GM18907 (cell line): ENCODE measurements at regions not wholly inside any gene's neighbourhood (a gene's known extent, or its start where the extent isn't known, plus 50 kb on each side); places are given as distances from the start of the nearest gene placed in this dataset.

Experiments used
- ATAC-seq: cut with Tn5 transposase; IDR thresholded peaks from one replicate; pipeline ENCODE4 v1.9.1; 2021; ENCODE audit warnings: mild to moderate bottlenecking, moderate library complexity; ENCODE audit not compliant: unreplicated experiment

DNA sequence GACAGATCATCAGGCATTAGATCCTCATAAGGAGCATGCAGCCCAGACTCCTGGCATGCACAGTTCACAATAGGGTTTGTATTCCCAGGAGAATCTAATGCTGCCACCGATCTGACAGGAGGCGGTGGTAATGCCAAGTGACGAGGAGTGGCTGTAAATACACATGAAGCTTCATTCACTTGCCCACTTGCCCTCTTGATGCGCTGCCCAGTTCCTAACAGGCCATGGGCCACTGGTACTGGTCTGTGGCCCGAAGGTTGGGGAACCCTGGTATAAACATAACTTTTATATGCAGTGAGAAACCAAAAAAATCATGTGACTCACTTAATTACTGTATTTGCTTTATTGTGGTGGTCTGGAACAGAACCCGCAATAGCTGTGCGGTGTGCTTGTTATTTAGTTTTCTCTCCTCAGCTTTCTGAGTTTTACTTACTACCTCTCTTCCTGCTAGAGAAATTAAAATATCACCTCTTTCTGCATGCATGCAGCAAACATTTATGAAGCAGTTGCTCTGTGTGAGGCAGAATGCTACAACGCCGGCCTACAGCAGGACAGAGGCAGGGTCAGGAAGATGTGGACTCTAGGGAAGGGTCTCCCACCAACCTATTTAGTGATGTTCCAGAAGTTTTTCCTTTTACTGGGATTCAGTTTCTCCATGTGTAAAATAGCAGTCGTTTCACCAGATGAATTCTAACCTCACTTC lies 151.3 kb downstream of the MAF start:
- ATAC-seq = no peak

DNA sequence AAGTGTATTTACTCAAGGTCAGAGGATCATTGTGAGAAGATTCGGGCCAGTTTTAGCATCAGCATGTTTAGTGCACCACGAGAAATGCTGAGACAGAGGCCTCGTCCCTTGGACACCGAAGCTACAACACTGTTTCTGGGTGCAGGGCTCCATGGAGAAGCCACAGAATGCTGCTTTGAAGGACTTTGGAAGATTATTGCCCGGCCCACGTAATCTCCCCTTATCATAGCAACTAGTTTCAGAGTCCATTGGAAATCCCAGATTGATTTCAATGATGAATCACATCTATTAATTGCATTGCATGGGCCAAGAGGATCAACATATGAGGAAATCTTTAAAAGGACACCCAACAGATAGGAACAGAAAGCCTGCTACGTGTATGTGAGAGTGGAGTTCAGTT lies 156.0 kb downstream of the MAF start:
- ATAC-seq = no peak

DNA sequence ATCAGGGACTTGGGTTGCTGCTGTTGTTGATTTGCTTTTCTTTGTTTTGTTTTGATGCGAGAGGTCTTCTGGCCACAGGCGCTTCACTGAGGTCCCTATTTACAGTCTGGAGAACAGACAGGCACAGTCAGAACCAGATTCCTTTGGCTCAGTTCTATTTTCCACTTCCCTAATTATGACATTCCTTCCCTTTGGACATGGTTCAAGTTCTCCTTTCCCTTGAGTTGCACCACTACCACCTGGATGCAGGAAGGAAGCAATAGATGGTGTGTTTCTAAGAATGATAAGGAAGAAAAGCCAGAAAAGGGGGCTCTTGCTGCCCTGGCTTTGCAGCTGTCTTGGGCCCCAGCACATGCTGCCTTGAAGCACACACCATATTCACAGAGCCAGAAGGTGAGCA lies 160.6 kb downstream of the MAF start:
- no peak for ATAC-seq

DNA sequence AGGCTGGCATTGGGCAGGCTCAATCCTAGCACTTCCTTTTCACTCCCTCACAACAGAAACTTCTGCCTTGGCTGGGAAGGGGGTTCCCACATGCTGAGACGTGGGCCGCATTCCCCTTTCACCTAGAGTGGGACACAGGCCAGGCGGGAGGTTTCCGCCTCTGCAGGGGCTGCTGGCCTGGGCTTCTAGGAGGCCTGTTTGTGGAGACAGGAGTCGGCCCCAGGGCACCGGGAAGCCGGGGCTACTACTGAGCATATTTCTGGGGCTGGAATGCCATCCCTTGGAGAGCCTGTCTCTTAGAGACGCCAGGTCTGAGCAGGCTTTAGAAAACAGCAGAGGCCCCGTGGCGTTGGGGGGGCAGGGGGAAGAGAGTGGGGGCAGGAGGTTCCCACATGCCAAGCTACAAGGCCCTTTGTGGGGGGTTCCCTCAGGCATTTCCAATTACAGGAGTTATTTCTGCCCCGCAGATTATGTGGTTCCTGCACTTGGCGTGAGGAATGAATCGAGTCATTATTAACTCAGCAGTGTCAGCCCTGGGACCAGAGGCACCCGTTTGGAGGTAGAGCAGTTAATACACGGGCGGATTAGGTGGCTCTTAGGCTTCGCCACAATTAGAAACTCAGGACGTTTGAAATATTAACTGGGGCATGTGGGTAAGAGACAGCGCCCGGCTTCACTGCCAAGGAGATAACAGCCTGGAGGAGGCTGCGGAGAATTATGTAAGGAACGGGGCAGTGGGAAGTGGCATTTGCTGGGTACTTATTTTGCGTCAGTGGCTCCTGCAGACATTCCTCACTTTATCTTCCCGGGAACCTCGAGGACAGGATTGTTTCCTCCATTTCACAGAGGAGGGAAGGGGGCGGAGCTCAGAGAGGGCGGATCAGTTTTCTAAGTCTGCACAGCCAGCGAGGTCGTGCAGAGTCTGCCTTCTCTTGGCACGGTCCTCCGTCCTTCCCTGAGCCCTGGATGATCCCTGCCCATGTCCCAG lies 162.5 kb downstream of the MAF start:
- no peak for ATAC-seq

DNA sequence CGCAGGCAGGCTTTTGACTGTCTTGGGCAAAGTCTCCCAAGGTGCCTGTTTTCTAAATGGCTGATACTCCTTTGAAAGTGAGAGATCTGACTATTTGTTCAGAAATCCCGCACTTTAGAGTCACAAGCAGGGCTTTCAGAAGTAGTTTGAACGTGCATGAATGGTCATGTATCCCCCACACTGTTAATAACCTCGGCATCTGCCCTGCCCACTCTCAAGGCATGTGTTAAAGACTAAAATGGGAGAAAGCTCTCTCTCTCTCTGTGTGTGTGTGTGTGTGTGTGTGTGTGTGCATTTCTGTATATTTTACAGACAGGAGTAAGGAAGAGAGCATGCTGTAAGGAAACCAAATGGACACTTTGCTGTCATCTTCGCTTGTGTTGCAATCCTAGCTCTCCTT lies 163.7 kb downstream of the MAF start:
- no peak for ATAC-seq

- no peak for ATAC-seq
Measured at GRCh38 chr16:79434771-79435170, 165.8 kb downstream of the MAF start.

DNA sequence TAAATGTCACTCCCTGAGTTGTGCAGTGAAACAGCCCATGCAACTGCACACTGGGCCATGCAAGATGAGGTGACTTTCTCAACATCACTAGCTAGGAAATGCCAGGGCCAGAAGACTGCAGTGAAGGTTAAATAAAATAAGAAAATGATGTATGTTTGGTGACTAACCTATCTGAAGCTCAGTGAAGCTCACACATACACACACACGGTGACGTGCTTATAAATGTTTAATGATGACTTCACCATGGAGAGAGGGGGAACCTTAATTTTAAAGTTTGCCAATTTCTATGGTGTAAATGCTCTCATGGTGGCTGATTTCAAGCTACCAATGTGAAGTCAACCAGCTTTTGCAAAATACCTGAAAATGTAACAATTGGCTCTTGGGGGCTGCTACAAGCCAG lies 166.4 kb downstream of the MAF start:
- ATAC-seq = no peak

GRCh38 chr16:79431923-79432322 lies 168.6 kb downstream of the MAF start:
- no peak for ATAC-seq

DNA sequence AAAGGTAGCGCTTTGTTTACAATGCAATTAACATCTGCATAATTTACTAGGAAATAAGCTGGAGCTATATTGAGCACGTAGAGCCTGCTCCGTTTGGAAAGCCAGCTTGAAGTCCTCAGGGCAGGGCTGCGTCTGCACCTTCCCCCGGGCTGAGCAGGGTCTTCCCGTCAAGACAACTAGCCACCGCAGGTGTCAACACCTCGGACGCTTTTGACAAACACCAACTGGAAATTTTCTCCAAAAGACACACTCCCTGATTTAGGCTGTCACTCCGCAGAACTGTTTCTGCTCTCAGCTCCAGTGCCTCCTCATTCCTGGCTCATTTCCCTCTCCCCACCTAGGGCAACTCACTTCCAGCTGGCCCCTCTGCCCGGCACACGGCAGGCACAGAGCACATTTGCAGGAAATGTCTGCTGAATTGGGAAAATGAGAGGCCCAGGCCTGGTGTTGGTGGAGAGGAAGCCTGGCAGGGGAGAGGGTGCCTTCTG lies 170.3 kb downstream of the MAF start:
- ATAC-seq = no peak

DNA sequence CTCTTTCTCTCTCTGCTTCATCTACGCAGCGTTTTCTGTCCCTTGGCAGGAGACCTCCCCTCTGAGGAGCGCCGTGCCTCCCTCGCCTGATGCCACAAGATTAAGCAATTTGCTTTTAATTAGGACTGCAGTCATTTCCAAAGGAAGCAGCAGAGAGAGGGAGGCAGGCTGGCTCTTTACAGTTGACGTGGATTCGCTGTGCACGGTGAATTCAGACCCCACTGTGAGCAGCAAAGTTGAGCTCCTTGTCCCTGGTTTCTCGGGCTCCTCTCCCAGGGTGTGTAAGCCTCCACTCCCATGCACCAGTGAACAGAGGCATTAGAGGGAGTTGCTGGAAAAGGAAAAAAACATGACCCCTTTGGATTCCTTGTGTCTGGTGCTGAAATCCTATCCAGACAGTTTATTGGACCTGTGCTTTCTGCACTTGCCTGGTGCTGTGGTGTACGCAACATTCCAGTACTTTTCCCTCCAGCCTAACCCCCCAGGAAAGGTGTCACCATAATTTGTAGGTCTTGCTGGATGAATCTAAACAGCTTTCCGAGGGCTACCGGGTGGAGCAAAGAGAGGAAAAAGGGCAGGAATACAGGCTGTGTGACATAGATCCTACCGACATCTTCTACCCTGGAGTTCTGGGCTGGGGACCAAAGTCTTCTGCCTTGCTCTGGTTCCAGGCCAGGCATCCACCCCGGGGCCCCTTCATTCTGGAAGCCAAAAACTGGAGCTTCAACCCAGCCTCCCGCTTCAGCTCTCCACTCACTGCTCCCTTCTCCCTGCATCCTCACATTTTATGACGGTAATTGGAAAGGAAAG lies 171.0 kb downstream of the MAF start:
- no peak for ATAC-seq

DNA sequence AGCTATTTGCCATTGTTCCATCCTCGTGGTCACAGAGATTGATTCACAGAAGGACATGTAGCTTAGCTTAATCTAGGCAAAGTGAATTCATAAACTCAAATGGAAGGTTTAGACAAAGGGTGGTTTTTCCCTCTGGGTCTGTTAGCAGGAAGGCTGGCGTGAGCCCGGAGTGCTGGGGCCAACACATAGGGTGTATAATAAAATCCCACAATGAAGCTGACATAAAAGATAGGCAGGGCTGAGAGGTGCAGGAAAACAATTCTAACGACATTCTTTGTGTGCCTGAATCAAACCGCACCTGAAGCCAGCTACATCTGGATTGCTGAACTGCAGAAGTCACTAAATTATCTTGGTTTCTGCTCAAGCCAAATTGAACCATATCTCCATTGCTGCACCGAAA lies 173.9 kb downstream of the MAF start:
- no peak for ATAC-seq

GRCh38 chr16:79422064-79422463 lies 178.5 kb downstream of the MAF start:
- no peak for ATAC-seq

GRCh38 chr16:79421126-79421525 lies 179.4 kb downstream of the MAF start:
- ATAC-seq = no peak

GRCh38 chr16:79420493-79420892 lies 180.0 kb downstream of the MAF start:
- no peak for ATAC-seq

DNA sequence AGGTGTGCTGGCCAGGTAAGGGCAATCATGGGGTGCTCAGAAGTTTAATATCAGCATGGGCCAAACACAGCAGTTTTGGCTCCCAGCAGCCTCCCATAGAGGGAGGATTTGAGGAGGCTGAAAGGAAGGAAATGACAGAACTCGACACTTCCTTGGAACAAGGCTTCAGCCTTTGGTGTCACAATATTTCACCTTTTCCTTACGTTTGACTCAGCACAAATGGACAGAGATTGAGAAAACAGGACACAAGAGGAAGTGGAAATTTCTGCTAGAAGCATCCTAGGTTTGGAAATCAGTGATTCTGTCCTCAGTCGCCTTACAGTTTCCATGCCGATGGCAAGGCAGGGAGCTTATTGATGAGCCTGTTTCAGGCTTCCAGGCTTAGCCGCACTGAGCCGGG lies 181.4 kb downstream of the MAF start:
- ATAC-seq = no peak

DNA sequence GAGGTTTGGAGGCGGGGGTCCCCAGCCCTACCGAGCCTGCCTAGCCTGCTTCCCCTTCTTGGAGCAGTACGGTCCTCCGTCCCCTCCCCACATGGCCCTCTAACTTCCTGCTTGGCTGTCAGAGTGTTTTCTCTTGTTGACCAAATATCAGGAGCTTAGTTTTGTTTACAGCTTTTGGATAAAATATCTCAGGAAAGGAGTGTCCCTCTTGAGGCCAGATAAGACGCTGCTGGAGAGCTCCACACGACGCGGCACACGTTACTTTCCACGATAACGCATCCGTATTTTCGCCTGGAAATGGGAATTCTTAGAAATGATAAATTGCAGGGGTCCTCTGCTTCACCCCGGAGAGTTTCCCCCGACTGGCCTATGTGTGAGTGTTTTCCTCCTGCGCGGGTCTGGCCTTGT lies 182.9 kb downstream of the MAF start:
- ATAC-seq = no peak

GRCh38 chr16:79415983-79416640 lies 184.4 kb downstream of the MAF start:
- no peak for ATAC-seq

- ATAC-seq = no peak
Measured at GRCh38 chr16:79412783-79413225, 187.7 kb downstream of the MAF start.

DNA sequence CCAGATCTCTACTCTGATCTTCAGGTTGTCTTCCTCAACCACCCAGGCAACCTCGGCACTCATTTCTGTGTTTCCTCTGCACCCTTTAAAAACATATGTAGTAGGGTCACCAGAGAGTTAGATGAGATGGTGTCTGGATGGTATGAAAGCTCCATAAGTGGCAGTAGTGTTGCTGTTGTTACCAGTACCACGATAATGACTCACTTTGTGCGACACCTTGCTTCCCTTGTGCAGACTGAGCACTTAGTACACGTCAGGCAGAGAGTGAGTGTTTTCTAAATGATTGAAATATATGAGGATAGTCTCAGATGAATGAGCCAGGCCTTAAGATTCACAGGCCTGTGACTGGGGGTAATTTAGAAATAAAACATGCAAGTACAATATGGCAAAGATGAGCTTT lies 188.7 kb downstream of the MAF start:
- no peak for ATAC-seq

GRCh38 chr16:79411357-79411756 lies 189.2 kb downstream of the MAF start:
- no peak for ATAC-seq

- ATAC-seq = no peak
Measured at GRCh38 chr16:79409978-79410377, 190.6 kb downstream of the MAF start.
